ENCODE measurements at regions not wholly inside any gene's neighbourhood (a gene's known extent, or its start where the extent isn't known, plus 50 kb on each side); places are given as distances from the start of the nearest gene placed in this dataset.

- no peak overlapping the region for H3K27ac ChIP-seq (ENCODE audit: extremely low read length, insufficient read depth, low read length)
- ChIA-PET CTCF (ENCODE audit: low intra/inter-chr PET ratio, low total read pairs) (no interaction called here), POLR2A (no interaction called here)
- no peaks in the 10 kb centered on the region for H3K79me2 ChIP-seq (ENCODE audit: insufficient read depth, low read length)
- H4K20me1 ChIP-seq (ENCODE audit: insufficient read depth, low read length), result no peaks in the 10 kb centered on the region
- no peak overlapping the region for H3K4me2 ChIP-seq (ENCODE audit: low read depth, low read length)
- no peaks in the 10 kb centered on the region for H3K9me3 ChIP-seq (ENCODE audit: low read length)
- H3K4me1 ChIP-seq (ENCODE audit: insufficient read depth, low read length), result peaks cover 9% of the 10 kb centered on the region
- no peaks in the 10 kb centered on the region for H3K27me3 ChIP-seq (ENCODE audit: control insufficient read depth in 1 of 2, insufficient read depth in 2 of 2, low read length in 2 of 2)
- DNase-seq (ENCODE audit: low spot score), result no peak
- TF ChIP-seq SMARCE1 (IDR thresholded peaks at IDR 0.05; ENCODE audit: borderline replicate concordance) (no peak), ZNF512B (CRISPR knock-in tag; IDR thresholded peaks at IDR 0.05; ENCODE audit: borderline replicate concordance) (no peak), MAFG (CRISPR knock-in tag; IDR thresholded peaks at IDR 0.05) (no peak), ZNF501 (CRISPR knock-in tag; IDR thresholded peaks at IDR 0.05) (no peak), POLR2AphosphoS5 (IDR thresholded peaks at IDR 0.05; ENCODE audit: low read depth, low read length) (no peak), SIN3B (IDR thresholded peaks at IDR 0.05; ENCODE audit: low read length) (no peak), USF2 (IDR thresholded peaks at IDR 0.05; ENCODE audit: low read depth, low read length) (no peak), USF2 (CRISPR knock-in tag; IDR thresholded peaks at IDR 0.05; ENCODE audit: borderline replicate concordance) (no peak), DNMT3B (CRISPR knock-in tag; conservative IDR thresholded peaks at IDR 0.05) (no peak), SKIL (CRISPR knock-in tag; IDR thresholded peaks at IDR 0.05; ENCODE audit: borderline replicate concordance) (no peak), ZNF484 (CRISPR knock-in tag; IDR thresholded peaks at IDR 0.05; ENCODE audit: borderline replicate concordance, low read depth) (no peak), GPBP1L1 (CRISPR knock-in tag; IDR thresholded peaks at IDR 0.05) (no peak), ZNF207 (IDR thresholded peaks at IDR 0.05; ENCODE audit: borderline replicate concordance) (no peak)
- in situ Hi-C loops (cut with HindIII; ENCODE audit: extremely low pct_ligation_motif_present, low pct_unique_long_range_greater_than_20kb), result no loop called here
- H2AFZ ChIP-seq (ENCODE audit: low read length), result no peak overlapping the region
- H3K9ac ChIP-seq (ENCODE audit: insufficient read depth, low read depth, low read length), result no peak overlapping the region
- intact Hi-C loops (cut with micrococcal nuclease; ENCODE audit: unreplicated experiment), result loop anchor here (5.0 kb wide), 1 partner anchor 557 kb away; no protein-coding TSS in a partner anchor
- BruUV-seq (replicated peaks), result no TSS peak
- no peak for ATAC-seq
- FAIRE-seq, result no peak
- no peaks in the 10 kb centered on the region for H3K36me3 ChIP-seq (replicated peaks in 1 of 2; ENCODE audit: control insufficient read depth in 1 of 2, insufficient read depth in 2 of 2, low read length in 2 of 2)
- 79% methylated on average over 4 of the region's 11 CpGs for WGBS (ENCODE audit: low lambda C conversion rate)
- no peak overlapping the region for H3K4me3 ChIP-seq (replicated peaks in 1 of 3; ENCODE audit: insufficient read depth in 1 of 3, low read depth in 2 of 3, low read length in 3 of 3)
Observed at GRCh38 chrX:69289046-69289792, 124.0 kb upstream of the PJA1 start.

Measured in HepG2 (cell line).